CD4-positive, alpha-beta T cell (primary cell): ENCODE measurements at regions not wholly inside any gene's neighbourhood (a gene's known extent, or its start where the extent isn't known, plus 50 kb on each side); places are given as distances from the start of the nearest gene placed in this dataset.

ENCODE experiments used
- ATAC-seq: fragments of 200-7000 bp; cut with Tn5 transposase; one replicate; pipeline ENCODE4 v1.10.0; 2022; ENCODE audit warnings: mild to moderate bottlenecking; ENCODE audit not compliant: poor library complexity
- CTCF ChIA-PET: fragments of 350-600 bp; sonication (Branson Sonifier 250); formaldehyde crosslinking; loops from one replicate; lab custom pipeline; 2021; ENCODE audit warnings: antibody characterized with exemption, inconsistent platforms; lab: Charles Lee
- POLR2A ChIA-PET: fragments of 350-600 bp; sonication (Branson Sonifier 250); formaldehyde crosslinking; loops from one replicate; lab custom pipeline; 2021; ENCODE audit warnings: antibody characterized with exemption, inconsistent platforms; lab: Charles Lee
- DNase-seq, 14 experiments: peaks; one replicate each; pipeline ENCODE4 v3.0.0-alpha.2; 2013 to 2020; ENCODE audit warnings: mixed read lengths in 2 of 14
- H3K27ac ChIP-seq, 2 donors: one replicate each; pipeline versions ENCODE4 v1.5.1 to v1.7.0; 2013; ENCODE audit warnings: low read length in 2 of 2, low read depth in 1 of 2, mild to moderate bottlenecking in 1 of 2
- H3K27me3 ChIP-seq, 2 experiments: 1 replicate in 1 of 2; 2 replicates in 1 of 2; pipeline versions ENCODE4 v1.6.1 to v1.7.0; 2013; ENCODE audit warnings: low read length in 2 of 2, control low read depth in 1 of 2, mild to moderate bottlenecking in 1 of 2, moderate library complexity in 1 of 2; ENCODE audit not compliant: insufficient read depth in 2 of 2, control insufficient read depth in 1 of 2
- H3K36me3 ChIP-seq: one replicate; pipeline ENCODE4 v1.6.1; 2013; ENCODE audit warnings: low read length, control low read depth; ENCODE audit not compliant: insufficient read depth
- H3K4me1 ChIP-seq: one replicate; pipeline ENCODE4 v1.6.1; 2013; ENCODE audit warnings: low read length, control low read depth; ENCODE audit not compliant: insufficient read depth
- H3K4me3 ChIP-seq: one replicate; pipeline ENCODE4 v1.5.1; 2013; ENCODE audit warnings: mild to moderate bottlenecking, low read length, moderate library complexity
- H3K9me3 ChIP-seq, 2 experiments: 1 replicate in 1 of 2; 2 replicates in 1 of 2; pipeline versions ENCODE4 v1.6.1 to v1.7.0; 2013; ENCODE audit warnings: low read length in 2 of 2, mild to moderate bottlenecking in 2 of 2, control low read depth in 1 of 2, moderate library complexity in 1 of 2; ENCODE audit not compliant: control insufficient read depth in 1 of 2, insufficient read depth in 1 of 2
- H3K27ac Mint-ChIP-seq: one replicate; pipeline ENCODE4 v1.8.0; 2020; ENCODE audit warnings: mixed read lengths
- H3K27me3 Mint-ChIP-seq: one replicate; pipeline ENCODE4 v1.8.0; 2021; ENCODE audit warnings: mixed read lengths
- H3K36me3 Mint-ChIP-seq: one replicate; pipeline ENCODE4 v1.8.0; 2021; ENCODE audit warnings: low read depth, mixed read lengths
- H3K4me1 Mint-ChIP-seq: one replicate; pipeline ENCODE4 v1.8.0; 2021; ENCODE audit warnings: low read depth, mixed read lengths
- H3K4me3 Mint-ChIP-seq: one replicate; pipeline ENCODE4 v1.8.0; 2020; ENCODE audit warnings: mild to moderate bottlenecking, mixed read lengths
- H3K9me3 Mint-ChIP-seq: one replicate; pipeline ENCODE4 v1.8.0; 2020; ENCODE audit warnings: mixed read lengths
- CTCF ChIP-seq: fragments of 200-600 bp; IDR thresholded peaks from one replicate; pipeline ENCODE4 v1.8.0; 2022; ENCODE audit warnings: antibody characterized with exemption, mild to moderate bottlenecking
- intact Hi-C, 2 experiments: fragments of 100-400 bp; cut with DNase I in 1 of 2; cut with micrococcal nuclease in 1 of 2; formaldehyde crosslinking; loops; one replicate each; pipeline versions ENCODE4 v1.15.1 to v1.9.0; 2023 to 2025; cut with DNase I, micrococcal nuclease

- Histone ChIP-seq H3K27ac (no peak overlapping the region), H3K27me3 (no peaks in the 10 kb centered on the region), H3K9me3 (no peaks in the 10 kb centered on the region), H3K36me3 (no peaks in the 10 kb centered on the region), H3K4me1 (no peaks in the 10 kb centered on the region), H3K4me3 (no peak overlapping the region)
- peaks cover 3% of the 10 kb centered on the region for H3K9me3 Mint-ChIP-seq
- no peak for TF ChIP-seq CTCF
- no peaks in the 10 kb centered on the region for H3K27me3 Mint-ChIP-seq
- no peaks in the 10 kb centered on the region for H3K4me1 Mint-ChIP-seq
- ChIA-PET POLR2A (no interaction called here), CTCF (no interaction called here)
- no peak for ATAC-seq
- no peak for DNase-seq
- no peak overlapping the region for H3K27ac Mint-ChIP-seq
- H3K4me3 Mint-ChIP-seq: no peak overlapping the region
- H3K36me3 Mint-ChIP-seq: no peaks in the 10 kb centered on the region
- intact Hi-C loops: no loop called here
Observed at GRCh38 chr4:152039691-152040090, 278.9 kb upstream of the GATB start.

GRCh38 chr4:152039023-152039481 is 278.2 kb upstream of the GATB start:
- DNase-seq (no peak), ATAC-seq (no peak)
- H3K4me1 ChIP-seq: no peaks in the 10 kb centered on the region
- CTCF ChIA-PET: interaction anchor here (1.0 kb wide), 1 partner anchor 10 kb away, joined by 4 read pairs; no protein-coding TSS in a partner anchor
- intact Hi-C loops: no loop called here
- Mint-ChIP-seq H3K4me1 (no peaks in the 10 kb centered on the region), H3K27me3 (no peaks in the 10 kb centered on the region), H3K27ac (no peak overlapping the region), H3K36me3 (no peaks in the 10 kb centered on the region), H3K9me3 (peaks cover 3% of the 10 kb centered on the region), H3K4me3 (no peak overlapping the region)
- no peaks in the 10 kb centered on the region for H3K27me3 ChIP-seq
- H3K9me3 ChIP-seq: no peaks in the 10 kb centered on the region
- H3K4me3 ChIP-seq: no peak overlapping the region
- TF ChIP-seq CTCF: no peak
- POLR2A ChIA-PET: no interaction called here
- H3K36me3 ChIP-seq: no peaks in the 10 kb centered on the region
- H3K27ac ChIP-seq: no peak overlapping the region

GRCh38 chr4:152038238-152038637 is 277.4 kb upstream of the GATB start:
- no peak for ATAC-seq
- CTCF ChIA-PET: interaction anchor here (1.0 to 1.2 kb wide), 2 partner anchors 9 to 11 kb away, joined by 3 to 4 read pairs; no protein-coding TSS in a partner anchor
- H3K4me3 Mint-ChIP-seq: no peak overlapping the region
- H3K9me3 Mint-ChIP-seq: no peaks in the 10 kb centered on the region
- no peaks in the 10 kb centered on the region for H3K36me3 ChIP-seq
- no peak for DNase-seq
- H3K27ac Mint-ChIP-seq: no peak overlapping the region
- no peaks in the 10 kb centered on the region for H3K27me3 Mint-ChIP-seq
- H3K4me1 Mint-ChIP-seq: no peaks in the 10 kb centered on the region
- intact Hi-C loops: no loop called here
- H3K4me1 ChIP-seq: no peaks in the 10 kb centered on the region
- H3K4me3 ChIP-seq: no peak overlapping the region
- no peaks in the 10 kb centered on the region for H3K27me3 ChIP-seq
- no peak overlapping the region for H3K27ac ChIP-seq
- no peak for TF ChIP-seq CTCF
- peaks cover 0 to 3% of the 10 kb centered on the region in 2 experiments for H3K9me3 ChIP-seq
- H3K36me3 Mint-ChIP-seq: no peaks in the 10 kb centered on the region
- POLR2A ChIA-PET: no interaction called here
